BLaER1 treated with 17β-estradiol and CSF1 and Interleukin-3, amounts not matched to agents 10 nM and 100 nM (cell line): ENCODE measurements at regions not wholly inside any gene's neighbourhood (a gene's known extent, or its start where the extent isn't known, plus 50 kb on each side); places are given as distances from the start of the nearest gene placed in this dataset.

Source experiments
- H3K27ac ChIP-seq, 11 experiments: shearing (Covaris generic); formaldehyde crosslinking; 2 replicates each; pipeline ENCODE4 v1.8.1; 2022
- H3K27me3 ChIP-seq, 11 experiments: shearing (Covaris generic); formaldehyde crosslinking; 2 replicates each; pipeline ENCODE4 v1.8.1; 2022
- H3K36me3 ChIP-seq, 11 experiments: shearing (Covaris generic); formaldehyde crosslinking; 2 replicates each; pipeline ENCODE4 v1.8.1; 2022
- H3K4me1 ChIP-seq, 10 experiments: shearing (Covaris generic); formaldehyde crosslinking; 2 replicates each; pipeline ENCODE4 v1.8.1; 2022
- H3K4me2 ChIP-seq, 11 experiments: shearing (Covaris generic); formaldehyde crosslinking; 2 replicates each; pipeline ENCODE4 v1.8.1; 2022
- H3K4me3 ChIP-seq, 10 experiments: shearing (Covaris generic); formaldehyde crosslinking; 2 replicates each; pipeline ENCODE4 v1.8.1; 2022
- H3K9ac ChIP-seq, 11 experiments: shearing (Covaris generic); formaldehyde crosslinking; 2 replicates each; pipeline ENCODE4 v1.8.1; 2022
- H3K9me3 ChIP-seq, 11 experiments: shearing (Covaris generic); formaldehyde crosslinking; replicated peaks in 1 of 11; 2 replicates each; pipeline ENCODE4 v1.8.1; 2022
- H4K20me1 ChIP-seq, 11 experiments: shearing (Covaris generic); formaldehyde crosslinking; 2 replicates each; pipeline ENCODE4 v1.8.1; 2022
- Cebpa-rat ChIP-seq, 11 experiments: shearing (Covaris generic); IDR thresholded peaks; 2 replicates each; pipeline ENCODE4 v1.8.1; 2022

GRCh38 chr9:120175031-120175430 is 404.9 kb downstream of the CDK5RAP2 start:
- Histone ChIP-seq H3K36me3 (no peaks in the 10 kb centered on the region), H3K9me3 (no peaks in the 10 kb centered on the region; a peak in 1 of 22 replicates), H3K27ac (no peak overlapping the region), H3K4me3 (no peak overlapping the region), H3K27me3 (no peaks in the 10 kb centered on the region), H3K4me2 (no peak overlapping the region), H3K9ac (no peak overlapping the region), H4K20me1 (no peaks in the 10 kb centered on the region), H3K4me1 (peaks cover 0 to 12% (median 6%) of the 10 kb centered on the region in 10 experiments; a peak in 6 of 20 replicates)
- no peak for TF ChIP-seq Cebpa-rat (IDR thresholded peaks at IDR 0.05)

GRCh38 chr9:120161776-120162175 is 418.2 kb downstream of the CDK5RAP2 start:
- Histone ChIP-seq H3K36me3 (no peaks in the 10 kb centered on the region), H3K9ac (no peak overlapping the region), H4K20me1 (no peaks in the 10 kb centered on the region), H3K4me3 (no peak overlapping the region), H3K9me3 (peaks cover 0 to 9% (median 0%) of the 10 kb centered on the region in 11 experiments; a peak in 1 of 22 replicates), H3K27ac (no peak overlapping the region), H3K27me3 (no peaks in the 10 kb centered on the region), H3K4me2 (no peak overlapping the region), H3K4me1 (no peaks in the 10 kb centered on the region)
- no peak for TF ChIP-seq Cebpa-rat (IDR thresholded peaks at IDR 0.05)

- Histone ChIP-seq H3K9ac (no peak overlapping the region), H3K27me3 (no peaks in the 10 kb centered on the region), H3K27ac (no peak overlapping the region), H3K4me1 (no peaks in the 10 kb centered on the region), H3K4me3 (no peak overlapping the region), H3K4me2 (no peak overlapping the region), H3K36me3 (no peaks in the 10 kb centered on the region), H3K9me3 (peaks cover 0 to 9% (median 0%) of the 10 kb centered on the region in 11 experiments; a peak in 1 of 22 replicates), H4K20me1 (no peaks in the 10 kb centered on the region)
- no peak for TF ChIP-seq Cebpa-rat (IDR thresholded peaks at IDR 0.05)
Measured at GRCh38 chr9:120158221-120158620, 421.7 kb downstream of the CDK5RAP2 start.

- Histone ChIP-seq H3K27me3 (no peaks in the 10 kb centered on the region), H3K9me3 (peaks cover 0 to 9% (median 0%) of the 10 kb centered on the region in 11 experiments; a peak in 1 of 22 replicates), H3K4me1 (no peaks in the 10 kb centered on the region), H3K9ac (no peak overlapping the region), H3K4me3 (no peak overlapping the region), H3K27ac (no peak overlapping the region), H3K36me3 (no peaks in the 10 kb centered on the region), H4K20me1 (no peaks in the 10 kb centered on the region), H3K4me2 (no peak overlapping the region)
- TF ChIP-seq Cebpa-rat (IDR thresholded peaks at IDR 0.05): no peak
Measured at GRCh38 chr9:120156376-120156775, 423.6 kb downstream of the CDK5RAP2 start.

- Histone ChIP-seq H4K20me1 (no peaks in the 10 kb centered on the region), H3K4me2 (no peak overlapping the region), H3K9me3 (no peaks in the 10 kb centered on the region), H3K36me3 (no peaks in the 10 kb centered on the region), H3K4me1 (peaks cover 0 to 8% (median 0%) of the 10 kb centered on the region in 10 experiments; a peak in 5 of 20 replicates), H3K9ac (no peak overlapping the region), H3K4me3 (no peak overlapping the region), H3K27me3 (no peaks in the 10 kb centered on the region), H3K27ac (no peak overlapping the region)
- TF ChIP-seq Cebpa-rat (IDR thresholded peaks at IDR 0.05): no peak
Measured at GRCh38 chr9:120153258-120153657, 426.7 kb downstream of the CDK5RAP2 start.

- no peak for TF ChIP-seq Cebpa-rat (IDR thresholded peaks at IDR 0.05)
- H3K4me2 ChIP-seq: no peak overlapping the region
- no peak overlapping the region for H3K9ac ChIP-seq
- no peaks in the 10 kb centered on the region for H3K27me3 ChIP-seq
- no peaks in the 10 kb centered on the region for H3K9me3 ChIP-seq
- H3K27ac ChIP-seq: no peak overlapping the region
- H3K36me3 ChIP-seq: no peaks in the 10 kb centered on the region
- H3K4me3 ChIP-seq: no peak overlapping the region
- no peaks in the 10 kb centered on the region for H4K20me1 ChIP-seq
- H3K4me1 ChIP-seq: peaks cover 0 to 8% (median 0%) of the 10 kb centered on the region in 10 experiments; a peak in 5 of 20 replicates
Measured at GRCh38 chr9:120152295-120152694, 427.7 kb downstream of the CDK5RAP2 start.

GRCh38 chr9:120151806-120152205 is 428.2 kb downstream of the CDK5RAP2 start:
- no peaks in the 10 kb centered on the region for H4K20me1 ChIP-seq
- no peak for TF ChIP-seq Cebpa-rat (IDR thresholded peaks at IDR 0.05)

GRCh38 chr9:120151149-120151548 is 428.8 kb downstream of the CDK5RAP2 start:
- H3K4me1 ChIP-seq: peaks cover 0 to 8% (median 0%) of the 10 kb centered on the region in 10 experiments; a peak in 5 of 20 replicates
- TF ChIP-seq Cebpa-rat (IDR thresholded peaks at IDR 0.05): no peak
- H3K27me3 ChIP-seq: no peaks in the 10 kb centered on the region
- no peak overlapping the region for H3K27ac ChIP-seq
- no peak overlapping the region for H3K9ac ChIP-seq
- no peak overlapping the region for H3K4me3 ChIP-seq
- no peaks in the 10 kb centered on the region for H3K9me3 ChIP-seq
- no peaks in the 10 kb centered on the region for H3K36me3 ChIP-seq
- no peaks in the 10 kb centered on the region for H4K20me1 ChIP-seq
- H3K4me2 ChIP-seq: no peak overlapping the region

More at GRCh38 chr9:120151806-120152205, 428.2 kb downstream of the CDK5RAP2 start:
- H3K9ac ChIP-seq: no peak overlapping the region
- no peaks in the 10 kb centered on the region for H3K9me3 ChIP-seq
- H3K27me3 ChIP-seq: no peaks in the 10 kb centered on the region
- peaks cover 0 to 8% (median 0%) of the 10 kb centered on the region in 10 experiments; a peak in 5 of 20 replicates for H3K4me1 ChIP-seq
- no peak overlapping the region for H3K27ac ChIP-seq
- H3K4me2 ChIP-seq: no peak overlapping the region
- H3K36me3 ChIP-seq: no peaks in the 10 kb centered on the region
- no peak overlapping the region for H3K4me3 ChIP-seq

GRCh38 chr9:120138955-120139354 is 441.0 kb downstream of the CDK5RAP2 start:
- no peak overlapping the region for H3K27ac ChIP-seq
- no peaks in the 10 kb centered on the region for H4K20me1 ChIP-seq
- no peaks in the 10 kb centered on the region for H3K36me3 ChIP-seq
- peaks cover 14 to 17% (median 16%) of the 10 kb centered on the region in 11 experiments for H3K9me3 ChIP-seq
- no peak overlapping the region for H3K4me2 ChIP-seq
- H3K4me1 ChIP-seq: no peaks in the 10 kb centered on the region
- TF ChIP-seq Cebpa-rat (IDR thresholded peaks at IDR 0.05): no peak
- no peaks in the 10 kb centered on the region for H3K27me3 ChIP-seq
- no peak overlapping the region for H3K4me3 ChIP-seq
- no peak overlapping the region for H3K9ac ChIP-seq

GRCh38 chr9:120137186-120137840 is 442.7 kb downstream of the CDK5RAP2 start:
- Histone ChIP-seq H3K9me3 (peaks cover 25 to 34% (median 31%) of the 10 kb centered on the region in 11 experiments), H3K9ac (no peak overlapping the region), H3K4me3 (no peak overlapping the region), H3K36me3 (no peaks in the 10 kb centered on the region), H3K27ac (no peak overlapping the region), H3K27me3 (no peaks in the 10 kb centered on the region), H3K4me2 (no peak overlapping the region), H3K4me1 (no peaks in the 10 kb centered on the region), H4K20me1 (no peaks in the 10 kb centered on the region)
- no peak for TF ChIP-seq Cebpa-rat (IDR thresholded peaks at IDR 0.05)
